B cell (primary cell): ENCODE measurements at regions not wholly inside any gene's neighbourhood (a gene's known extent, or its start where the extent isn't known, plus 50 kb on each side); places are given as distances from the start of the nearest gene placed in this dataset.

ENCODE experiments used
- CTCF ChIP-seq: fragments of 200-600 bp; IDR thresholded peaks from one replicate; pipeline ENCODE4 v1.8.0; 2022; ENCODE audit warnings: antibody characterized with exemption, mild to moderate bottlenecking
- EZH2 ChIP-seq: IDR thresholded peaks from 2 replicates; pipeline ENCODE4 v1.6.1; 2012; ENCODE audit warnings: borderline replicate concordance, low read depth, mild to moderate bottlenecking, moderate library complexity, low read length; ENCODE audit not compliant: insufficient read depth, poor library complexity, severe bottlenecking

DNA sequence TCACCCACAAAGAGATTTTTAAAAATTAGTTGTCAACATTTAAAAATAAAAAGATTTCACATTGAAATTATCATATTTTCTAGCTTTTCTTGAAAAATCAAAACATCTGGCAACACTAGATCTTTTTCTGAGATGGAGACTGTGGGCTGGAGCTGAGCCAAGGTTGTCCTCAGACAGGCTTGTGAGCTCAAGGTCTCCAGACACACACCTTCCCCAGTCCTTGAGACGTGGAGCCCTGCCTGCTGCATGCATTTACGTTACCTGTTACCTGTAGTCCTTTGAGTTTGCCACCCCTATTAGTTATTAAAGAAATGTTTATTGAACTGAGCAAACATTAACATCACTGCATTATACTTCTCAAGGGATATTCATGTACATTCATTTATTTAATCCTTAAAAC, 87.5 kb upstream of the TLE1 start:
- no peak for TF ChIP-seq CTCF
- TF ChIP-seq EZH2: no peak
